Vagina (tissue), 2 donors: ENCODE measurements at regions not wholly inside any gene's neighbourhood (a gene's known extent, or its start where the extent isn't known, plus 50 kb on each side); places are given as distances from the start of the nearest gene placed in this dataset.
"Not testable (repeated sequence)": the region's sequence is repeated elsewhere in the genome, so short reads cannot be mapped to it uniquely, and the experiment has no call there.

Source experiments
- DNase-seq, 2 donors: peaks; one replicate each; pipeline ENCODE4 v3.0.0-alpha.2; 2017; ENCODE audit errors: extremely low spot score in 2 of 2
- H3K27ac ChIP-seq: fragments of 200-600 bp; sonication (generic); one replicate; pipeline ENCODE4 v1.5.1; 2019
- H3K27me3 ChIP-seq: fragments of 200-600 bp; sonication (generic); one replicate; pipeline ENCODE4 v1.5.1; 2019
- H3K36me3 ChIP-seq, 2 donors: fragments of 200-600 bp; sonication (generic); one replicate each; pipeline ENCODE4 v1.5.1; 2017 to 2019
- H3K4me1 ChIP-seq: fragments of 200-600 bp; sonication (generic); one replicate; pipeline ENCODE4 v1.5.1; 2019
- H3K4me3 ChIP-seq, 2 donors: fragments of 200-600 bp; sonication (generic); 1 replicate in 1 of 2; 2 replicates in 1 of 2; pipeline ENCODE4 v1.5.1; 2016 to 2019
- H3K9me3 ChIP-seq: fragments of 200-600 bp; sonication (generic); one replicate; pipeline ENCODE4 v1.5.1; 2019
- CTCF ChIP-seq, 3 experiments: fragments of 450-650 bp in 2 of 3; fragments of 200-600 bp in 1 of 3; sonication (generic) in 1 of 3; IDR thresholded peaks; one replicate each; pipeline ENCODE4 v1.5.1; 2017 to 2019; ENCODE audit warnings: antibody characterized with exemption in 3 of 3, mild to moderate bottlenecking in 2 of 3, moderate library complexity in 2 of 3
- POLR2A ChIP-seq, 2 donors: fragments of 450-650 bp; IDR thresholded peaks; one replicate each; pipeline ENCODE4 v1.6.1; 2017; ENCODE audit warnings: antibody characterized with exemption in 2 of 2, mild to moderate bottlenecking in 2 of 2, moderate library complexity in 2 of 2
- POLR2AphosphoS5 ChIP-seq, 2 donors: sonication (generic); formaldehyde crosslinking; IDR thresholded peaks; one replicate each; pipeline ENCODE4 v1.9.0; 2017; ENCODE audit warnings: antibody characterized with exemption in 2 of 2, mild to moderate bottlenecking in 2 of 2, low read depth in 1 of 2; ENCODE audit not compliant: insufficient read depth in 1 of 2
- intact Hi-C: fragments of 100-400 bp; cut with DNase I; formaldehyde crosslinking; loops from one replicate; pipeline ENCODE4 v1.15.1; 2023

- Histone ChIP-seq H3K27me3 (no peaks in the 10 kb centered on the region), H3K27ac (no peak overlapping the region), H3K4me3 (no peak overlapping the region), H3K36me3 (no peaks in the 10 kb centered on the region), H3K4me1 (no peaks in the 10 kb centered on the region), H3K9me3 (no peaks in the 10 kb centered on the region)
- DNase-seq = no peak
- intact Hi-C loops = no loop called here
- TF ChIP-seq POLR2A (IDR thresholded peaks at IDR 0.05) (no peak), CTCF (IDR thresholded peaks at IDR 0.05) (no peak), POLR2AphosphoS5 (IDR thresholded peaks at IDR 0.05; ENCODE audit: insufficient read depth in 1 of 2, low read depth in 1 of 2) (no peak)
Observed at GRCh38 chr1:194013561-194013960, 827.1 kb upstream of the B3GALT2 start.

GRCh38 chr1:194004146-194004545 is 817.7 kb upstream of the B3GALT2 start:
- Histone ChIP-seq H3K4me3 (no peak overlapping the region), H3K36me3 (no peaks in the 10 kb centered on the region), H3K9me3 (no peaks in the 10 kb centered on the region), H3K4me1 (no peaks in the 10 kb centered on the region), H3K27me3 (no peaks in the 10 kb centered on the region), H3K27ac (no peak overlapping the region)
- TF ChIP-seq POLR2A (IDR thresholded peaks at IDR 0.05) = no peak
- TF ChIP-seq CTCF (IDR thresholded peaks at IDR 0.05) = no peak
- TF ChIP-seq POLR2AphosphoS5 (IDR thresholded peaks at IDR 0.05; ENCODE audit: insufficient read depth in 1 of 2, low read depth in 1 of 2) = no peak
- intact Hi-C loops = no loop called here
- no peak for DNase-seq

- H3K4me3 ChIP-seq, H3K27ac ChIP-seq, intact Hi-C loops, DNase-seq, H3K36me3 ChIP-seq, H3K9me3 ChIP-seq, H3K27me3 ChIP-seq, H3K4me1 ChIP-seq: not testable (repeated sequence)
Observed at GRCh38 chr1:194001726-194002350, 815.4 kb upstream of the B3GALT2 start.

GRCh38 chr1:193988885-193989284 is 802.5 kb upstream of the B3GALT2 start:
- intact Hi-C loops = no loop called here

GRCh38 chr1:193979219-193979618 is 792.8 kb upstream of the B3GALT2 start:
- Histone ChIP-seq H3K36me3 (no peaks in the 10 kb centered on the region), H3K4me3 (no peak overlapping the region), H3K27ac (no peak overlapping the region), H3K27me3 (no peaks in the 10 kb centered on the region), H3K4me1 (no peaks in the 10 kb centered on the region), H3K9me3 (no peaks in the 10 kb centered on the region)
- intact Hi-C loops = no loop called here
- TF ChIP-seq POLR2A (IDR thresholded peaks at IDR 0.05) (no peak), CTCF (IDR thresholded peaks at IDR 0.05) (no peak), POLR2AphosphoS5 (IDR thresholded peaks at IDR 0.05; ENCODE audit: insufficient read depth in 1 of 2, low read depth in 1 of 2) (no peak)
- no peak for DNase-seq

More at GRCh38 chr1:193988885-193989284, 802.5 kb upstream of the B3GALT2 start:
- DNase-seq = no peak
- H3K27ac ChIP-seq = no peak overlapping the region
- no peaks in the 10 kb centered on the region for H3K4me1 ChIP-seq
- TF ChIP-seq POLR2A (IDR thresholded peaks at IDR 0.05) = no peak
- no peak for TF ChIP-seq CTCF (IDR thresholded peaks at IDR 0.05)
- TF ChIP-seq POLR2AphosphoS5 (IDR thresholded peaks at IDR 0.05; ENCODE audit: insufficient read depth in 1 of 2, low read depth in 1 of 2) = no peak
- no peaks in the 10 kb centered on the region for H3K36me3 ChIP-seq
- no peak overlapping the region for H3K4me3 ChIP-seq
- no peaks in the 10 kb centered on the region for H3K9me3 ChIP-seq
- no peaks in the 10 kb centered on the region for H3K27me3 ChIP-seq
